GM12878 (cell line): ENCODE measurements at regions not wholly inside any gene's neighbourhood (a gene's known extent, or its start where the extent isn't known, plus 50 kb on each side); places are given as distances from the start of the nearest gene placed in this dataset.
"Not testable (repeated sequence)": the region's sequence is repeated elsewhere in the genome, so short reads cannot be mapped to it uniquely, and the experiment has no call there.

Experiments used
- ATAC-seq: fragments of 200-7000 bp; cut with Tn5 transposase; 3 replicates; pipeline ENCODE4 v1.9.1; 2020; ENCODE audit warnings: mild to moderate bottlenecking, moderate library complexity
- BruUV-seq: library from RNA; stranded (reverse); fragments of 400-500 nt; replicated peaks from 2 replicates; lab custom pipeline; 2021; lab: Mats Ljungman, UMichigan
- CTCF ChIA-PET: fragments of 300-600 bp; sonication (Branson Sonifier 250); formaldehyde crosslinking; extraction: SDS; loops from one replicate; lab custom pipeline; 2021; ENCODE audit warnings: inconsistent platforms; lab: Yijun Ruan, JAX
- POLR2A ChIA-PET: fragments of 350-600 bp; formaldehyde crosslinking; extraction: SDS; loops from one replicate; lab custom pipeline; 2021; ENCODE audit warnings: inconsistent platforms; lab: Charles Lee
- RAD21 ChIA-PET: fragments of 300-600 bp; sonication (Branson Sonifier 250); formaldehyde crosslinking; loops from one replicate; lab custom pipeline; 2023; ENCODE audit warnings: antibody characterized with exemption; ENCODE audit not compliant: unreplicated experiment; lab: Charles Lee
- SMC1A ChIA-PET: fragments of 300-600 bp; sonication (Branson Sonifier 250); formaldehyde crosslinking; loops from one replicate; lab custom pipeline; 2023; ENCODE audit not compliant: unreplicated experiment, uncharacterized antibody; lab: Charles Lee
- DNase-seq: peaks from one replicate; pipeline ENCODE4 v3.0.0-alpha.2; 2011; ENCODE audit warnings: low read depth, low spot score
- FAIRE-seq: peaks from 3 replicates; lab custom pipeline; 2011; peaks lifted over from hg19 to GRCh38; lab: Jason Lieb, UNC
- H2AFZ ChIP-seq: 2 replicates; pipeline ENCODE4 v1.6.0; 2011; ENCODE audit warnings: low read depth, low read length, control low read depth; ENCODE audit not compliant: control insufficient read depth
- H3K27ac ChIP-seq: 2 replicates; pipeline ENCODE4 v1.5.1; 2011; ENCODE audit warnings: control low read depth; ENCODE audit not compliant: control insufficient read depth, insufficient read depth
- H3K27me3 ChIP-seq, 2 experiments: replicated peaks in 1 of 2; 2 replicates each; pipeline versions ENCODE4 v1.6.0 to v1.6.1; 2011; ENCODE audit warnings: low read length in 1 of 2; ENCODE audit not compliant: control insufficient read depth in 2 of 2, insufficient read depth in 2 of 2
- H3K36me3 ChIP-seq, 2 experiments: 2 replicates each; pipeline ENCODE4 v1.5.1; 2011; ENCODE audit warnings: low read length in 1 of 2; ENCODE audit not compliant: control insufficient read depth in 2 of 2, insufficient read depth in 2 of 2
- H3K4me1 ChIP-seq: 2 replicates; pipeline ENCODE4 v1.6.1; 2011; ENCODE audit warnings: mild to moderate bottlenecking, low read length, moderate library complexity, mixed read lengths; ENCODE audit not compliant: control insufficient read depth, insufficient read depth
- H3K4me2 ChIP-seq: 2 replicates; pipeline ENCODE4 v1.6.0; 2011; ENCODE audit warnings: control low read depth; ENCODE audit not compliant: control insufficient read depth, insufficient read depth
- H3K4me3 ChIP-seq: fragments of 200-600 bp; sonication (generic); 2 replicates; pipeline ENCODE4 v1.5.1; 2016
- H3K79me2 ChIP-seq: 2 replicates; pipeline ENCODE4 v1.6.0; 2011; ENCODE audit warnings: low read length; ENCODE audit not compliant: control insufficient read depth, insufficient read depth
- H3K9ac ChIP-seq: 2 replicates; pipeline ENCODE4 v1.8.0; 2011; ENCODE audit warnings: low read length, control low read depth, mixed read lengths; ENCODE audit not compliant: control insufficient read depth, insufficient read depth
- H3K9me3 ChIP-seq: replicated peaks from 3 replicates; pipeline ENCODE4 v1.5.1; 2011; ENCODE audit warnings: mild to moderate bottlenecking, low read length; ENCODE audit not compliant: control insufficient read depth, insufficient read depth
- H4K20me1 ChIP-seq: 2 replicates; pipeline ENCODE4 v1.6.0; 2011; ENCODE audit not compliant: control insufficient read depth, insufficient read depth
- SPI1 ChIP-seq: IDR thresholded peaks from 2 replicates; pipeline ENCODE4 v1.6.1; 2011; ENCODE audit warnings: low read depth, mild to moderate bottlenecking, low read length, moderate library complexity, borderline replicate concordance; ENCODE audit not compliant: insufficient read depth
- SUPT20H ChIP-seq: IDR thresholded peaks from 2 replicates; pipeline ENCODE4 v1.6.1; 2011; ENCODE audit warnings: low read depth, mild to moderate bottlenecking, low read length, moderate library complexity, borderline replicate concordance; ENCODE audit not compliant: control insufficient read depth
- WGBS: methylation state at CpG from one replicate; pipeline ENCODE4 v1.1.6; 2016; ENCODE audit warnings: low lambda C conversion rate; ENCODE audit not compliant: insufficient replicate concordance, insufficient coverage; ENCODE audit errors: missing lambda C conversion rate; 5-methylcytosine and 5-hydroxymethylcytosine counted together
- in situ Hi-C: fragments of 300-500 bp; cut with MboI; formaldehyde crosslinking; loops from 9 replicates; pipeline ENCODE4 v1.14.3; 2018; ENCODE audit warnings: mixed read lengths
- intact Hi-C: fragments of 100-400 bp; cut with micrococcal nuclease; formaldehyde crosslinking; loops from one replicate; pipeline ENCODE4 v1.14.2; 2022; ENCODE audit not compliant: unreplicated experiment

DNA sequence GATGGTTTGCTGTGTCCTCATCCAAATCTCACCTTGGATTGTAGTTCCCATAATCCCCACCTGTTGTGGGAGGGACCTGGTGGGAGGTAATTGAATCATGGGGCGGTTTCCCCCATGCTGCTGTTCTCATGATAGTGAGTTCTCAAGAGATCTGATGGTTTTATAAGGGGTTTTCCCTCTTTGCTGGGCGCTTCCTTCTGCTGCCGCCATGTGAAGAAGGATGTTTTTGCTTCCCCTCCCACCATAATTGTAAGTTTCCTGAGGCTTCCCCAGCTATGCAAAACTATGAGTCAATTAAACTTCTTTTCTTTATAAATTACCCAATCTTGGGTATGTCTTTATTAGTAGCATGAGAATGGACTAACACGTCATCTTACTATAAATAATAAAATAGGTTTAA lies 55.7 kb upstream of the OGFRL1 start:
- H2AFZ ChIP-seq, RAD21 ChIA-PET, H3K9ac ChIP-seq, H3K79me2 ChIP-seq, H3K36me3 ChIP-seq, POLR2A ChIA-PET, DNase-seq, H3K4me2 ChIP-seq, H3K4me3 ChIP-seq, ATAC-seq, in situ Hi-C loops, H3K27me3 ChIP-seq, H3K27ac ChIP-seq, H4K20me1 ChIP-seq, FAIRE-seq, BruUV-seq, H3K4me1 ChIP-seq, intact Hi-C loops, H3K9me3 ChIP-seq: not testable (repeated sequence)
- ChIA-PET SMC1A (interaction anchor here (1.3 kb wide), 1 partner anchor 17 kb away, joined by 3 read pairs; no protein-coding TSS in a partner anchor), CTCF (interaction anchor here (1.5 kb wide), 1 partner anchor 17 kb away, joined by 5 read pairs; no protein-coding TSS in a partner anchor)
- WGBS, result 1% methylated on average over 4 of the region's 4 CpGs

GRCh38 chr6:71236926-71237434 lies 51.6 kb upstream of the OGFRL1 start:
- Histone ChIP-seq H2AFZ (no peak overlapping the region), H3K9me3 (no peaks in the 10 kb centered on the region), H3K4me1 (no peaks in the 10 kb centered on the region), H3K79me2 (no peaks in the 10 kb centered on the region), H3K4me2 (no peak overlapping the region), H3K4me3 (no peak overlapping the region), H3K27ac (no peak overlapping the region), H3K27me3 (no peaks in the 10 kb centered on the region), H3K36me3 (no peaks in the 10 kb centered on the region), H3K9ac (no peak overlapping the region), H4K20me1 (no peaks in the 10 kb centered on the region)
- POLR2A ChIA-PET, result no interaction called here
- RAD21 ChIA-PET, result no interaction called here
- SMC1A ChIA-PET, result no interaction called here
- CTCF ChIA-PET, result interaction anchor here (0.9 kb wide), 1 partner anchor 43 kb away, joined by 3 read pairs; no protein-coding TSS in a partner anchor
- ATAC-seq, result no peak
- TF ChIP-seq SUPT20H (no peak), SPI1 (peak; percentile 10; the same call in 1 of the 2 replicates)
- intact Hi-C loops (no loop called here), in situ Hi-C loops (no loop called here)
- BruUV-seq, result no TSS peak
- no peak for FAIRE-seq
- 6% methylated on average over 1 of the region's 1 CpG for WGBS
- no peak for DNase-seq
